GM06990 (cell line): ENCODE measurements at regions not wholly inside any gene's neighbourhood (a gene's known extent, or its start where the extent isn't known, plus 50 kb on each side); places are given as distances from the start of the nearest gene placed in this dataset.

Source experiments
- DNase-seq: peaks from one replicate; pipeline ENCODE4 v3.0.0-alpha.2; 2011; ENCODE audit not compliant: insufficient read length; ENCODE audit errors: extremely low read depth
- H3K27me3 ChIP-seq: replicated peaks from 2 replicates; pipeline ENCODE4 v1.6.0; 2011; ENCODE audit warnings: low read length; ENCODE audit not compliant: control insufficient read depth, insufficient read depth
- H3K36me3 ChIP-seq: 2 replicates; pipeline ENCODE4 v1.5.1; 2011; ENCODE audit warnings: low read length; ENCODE audit not compliant: control insufficient read depth, insufficient read depth
- H3K4me3 ChIP-seq: replicated peaks from 2 replicates; pipeline ENCODE4 v1.5.1; 2011; ENCODE audit warnings: low read depth, mild to moderate bottlenecking, control low read depth, low read length
- CTCF ChIP-seq: IDR thresholded peaks from 2 replicates; pipeline ENCODE4 v1.5.1; 2011; ENCODE audit warnings: low read length, control low read depth, mild to moderate bottlenecking, inconsistent platforms; ENCODE audit not compliant: insufficient read depth, poor library complexity, severe bottlenecking

- Histone ChIP-seq H3K36me3 (no peaks in the 10 kb centered on the region), H3K27me3 (no peaks in the 10 kb centered on the region), H3K4me3 (no peak overlapping the region)
- no peak for DNase-seq
- no peak for TF ChIP-seq CTCF
Measured at GRCh38 chr3:144942838-144943197, 971.2 kb downstream of the DIPK2A start.

GRCh38 chr3:144947895-144948294, 976.3 kb downstream of the DIPK2A start:
- Histone ChIP-seq H3K4me3 (no peak overlapping the region), H3K27me3 (no peaks in the 10 kb centered on the region), H3K36me3 (no peaks in the 10 kb centered on the region)
- DNase-seq = no peak
- TF ChIP-seq CTCF = no peak

GRCh38 chr3:144948711-144949110, 977.1 kb downstream of the DIPK2A start:
- DNase-seq = no peak
- Histone ChIP-seq H3K27me3 (no peaks in the 10 kb centered on the region), H3K4me3 (no peak overlapping the region), H3K36me3 (no peaks in the 10 kb centered on the region)
- no peak for TF ChIP-seq CTCF

GRCh38 chr3:144953959-144954358, 982.3 kb downstream of the DIPK2A start:
- no peaks in the 10 kb centered on the region for H3K27me3 ChIP-seq
- DNase-seq = no peak
- no peak overlapping the region for H3K4me3 ChIP-seq
- no peak for TF ChIP-seq CTCF
- H3K36me3 ChIP-seq = no peaks in the 10 kb centered on the region

GRCh38 chr3:144957398-144958101, 985.9 kb downstream of the DIPK2A start:
- H3K4me3 ChIP-seq = no peak overlapping the region
- no peak for TF ChIP-seq CTCF
- DNase-seq = no peak
- H3K27me3 ChIP-seq = no peaks in the 10 kb centered on the region
- no peaks in the 10 kb centered on the region for H3K36me3 ChIP-seq

GRCh38 chr3:144963810-144964209, 992.2 kb downstream of the DIPK2A start:
- TF ChIP-seq CTCF = no peak
- no peak for DNase-seq
- no peaks in the 10 kb centered on the region for H3K27me3 ChIP-seq
- no peak overlapping the region for H3K4me3 ChIP-seq
- no peaks in the 10 kb centered on the region for H3K36me3 ChIP-seq
